ENCODE measurements at regions not wholly inside any gene's neighbourhood (a gene's known extent, or its start where the extent isn't known, plus 50 kb on each side); places are given as distances from the start of the nearest gene placed in this dataset.

- TF ChIP-seq ZNF462 (CRISPR knock-in tag; IDR thresholded peaks at IDR 0.05) (no peak), STAT1 (IDR thresholded peaks at IDR 0.05; ENCODE audit: unreplicated experiment) (no peak)
- TF ChIP-seq, protein P1, sequence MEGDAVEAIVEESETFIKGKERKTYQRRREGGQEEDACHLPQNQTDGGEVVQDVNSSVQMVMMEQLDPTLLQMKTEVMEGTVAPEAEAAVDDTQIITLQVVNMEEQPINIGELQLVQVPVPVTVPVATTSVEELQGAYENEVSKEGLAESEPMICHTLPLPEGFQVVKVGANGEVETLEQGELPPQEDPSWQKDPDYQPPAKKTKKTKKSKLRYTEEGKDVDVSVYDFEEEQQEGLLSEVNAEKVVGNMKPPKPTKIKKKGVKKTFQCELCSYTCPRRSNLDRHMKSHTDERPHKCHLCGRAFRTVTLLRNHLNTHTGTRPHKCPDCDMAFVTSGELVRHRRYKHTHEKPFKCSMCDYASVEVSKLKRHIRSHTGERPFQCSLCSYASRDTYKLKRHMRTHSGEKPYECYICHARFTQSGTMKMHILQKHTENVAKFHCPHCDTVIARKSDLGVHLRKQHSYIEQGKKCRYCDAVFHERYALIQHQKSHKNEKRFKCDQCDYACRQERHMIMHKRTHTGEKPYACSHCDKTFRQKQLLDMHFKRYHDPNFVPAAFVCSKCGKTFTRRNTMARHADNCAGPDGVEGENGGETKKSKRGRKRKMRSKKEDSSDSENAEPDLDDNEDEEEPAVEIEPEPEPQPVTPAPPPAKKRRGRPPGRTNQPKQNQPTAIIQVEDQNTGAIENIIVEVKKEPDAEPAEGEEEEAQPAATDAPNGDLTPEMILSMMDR (conservative IDR thresholded peaks at IDR 0.05; ENCODE audit: low read depth in 2 of 2): no peak
- TF ChIP-seq, protein P2, sequence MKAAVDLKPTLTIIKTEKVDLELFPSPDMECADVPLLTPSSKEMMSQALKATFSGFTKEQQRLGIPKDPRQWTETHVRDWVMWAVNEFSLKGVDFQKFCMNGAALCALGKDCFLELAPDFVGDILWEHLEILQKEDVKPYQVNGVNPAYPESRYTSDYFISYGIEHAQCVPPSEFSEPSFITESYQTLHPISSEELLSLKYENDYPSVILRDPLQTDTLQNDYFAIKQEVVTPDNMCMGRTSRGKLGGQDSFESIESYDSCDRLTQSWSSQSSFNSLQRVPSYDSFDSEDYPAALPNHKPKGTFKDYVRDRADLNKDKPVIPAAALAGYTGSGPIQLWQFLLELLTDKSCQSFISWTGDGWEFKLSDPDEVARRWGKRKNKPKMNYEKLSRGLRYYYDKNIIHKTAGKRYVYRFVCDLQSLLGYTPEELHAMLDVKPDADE (IDR thresholded peaks at IDR 0.05): no peak
These were observed 209.4 kb upstream of the TGFBR2 start (continued) for GRCh38 chr3:30397030-30397429.

- DNase-seq (ENCODE audit: low spot score) (peak; percentile 21), ATAC-seq (no peak)
- H3K4me3 Mint-ChIP-seq: no peak overlapping the region
- H3K36me3 ChIP-seq (ENCODE audit: insufficient read depth): 0 out of 2 replicates have a peak, but pooled peaks cover 2% of the 10 kb centered on the region
- no peaks in the 10 kb centered on the region for H3K27me3 ChIP-seq (ENCODE audit: insufficient read depth)
- H3K36me3 Mint-ChIP-seq (ENCODE audit: low read depth): no peaks in the 10 kb centered on the region
- peaks cover 24% of the 10 kb centered on the region for H3K9me2 ChIP-seq (ENCODE audit: insufficient read depth)
- H3K4me1 ChIP-seq (ENCODE audit: insufficient read depth): no peaks in the 10 kb centered on the region; the same call in none of the 2 replicates
- peaks cover 11% of the 10 kb centered on the region for H3K4me1 Mint-ChIP-seq
- H3K79me2 ChIP-seq (replicated peaks; ENCODE audit: insufficient read depth): no peaks in the 10 kb centered on the region
- H3K27me3 Mint-ChIP-seq (ENCODE audit: insufficient read depth, low read depth, poor library complexity): no peaks in the 10 kb centered on the region
- H3K4me2 ChIP-seq: no peak overlapping the region
- no peak overlapping the region for H3K27ac Mint-ChIP-seq
- H3K4me3 ChIP-seq: no peak overlapping the region
- H3F3A ChIP-seq (replicated peaks; ENCODE audit: low read depth): no peaks in the 10 kb centered on the region
- no peaks in the 10 kb centered on the region for H3K9me3 Mint-ChIP-seq
- no peak overlapping the region for H3K27ac ChIP-seq (ENCODE audit: low read depth)
- no peak overlapping the region for H2AFZ ChIP-seq
- H4K20me1 ChIP-seq (replicated peaks; ENCODE audit: insufficient read depth): no peaks in the 10 kb centered on the region
- TF ChIP-seq JUNB (IDR thresholded peaks at IDR 0.05; ENCODE audit: unreplicated experiment) (no peak), EZH2phosphoT487 (IDR thresholded peaks at IDR 0.05; ENCODE audit: unreplicated experiment) (no peak), STAT1 (IDR thresholded peaks at IDR 0.05; ENCODE audit: unreplicated experiment) (no peak), ZNF114 (CRISPR knock-in tag; IDR thresholded peaks at IDR 0.05) (no peak)
- TF ChIP-seq, protein P3, sequence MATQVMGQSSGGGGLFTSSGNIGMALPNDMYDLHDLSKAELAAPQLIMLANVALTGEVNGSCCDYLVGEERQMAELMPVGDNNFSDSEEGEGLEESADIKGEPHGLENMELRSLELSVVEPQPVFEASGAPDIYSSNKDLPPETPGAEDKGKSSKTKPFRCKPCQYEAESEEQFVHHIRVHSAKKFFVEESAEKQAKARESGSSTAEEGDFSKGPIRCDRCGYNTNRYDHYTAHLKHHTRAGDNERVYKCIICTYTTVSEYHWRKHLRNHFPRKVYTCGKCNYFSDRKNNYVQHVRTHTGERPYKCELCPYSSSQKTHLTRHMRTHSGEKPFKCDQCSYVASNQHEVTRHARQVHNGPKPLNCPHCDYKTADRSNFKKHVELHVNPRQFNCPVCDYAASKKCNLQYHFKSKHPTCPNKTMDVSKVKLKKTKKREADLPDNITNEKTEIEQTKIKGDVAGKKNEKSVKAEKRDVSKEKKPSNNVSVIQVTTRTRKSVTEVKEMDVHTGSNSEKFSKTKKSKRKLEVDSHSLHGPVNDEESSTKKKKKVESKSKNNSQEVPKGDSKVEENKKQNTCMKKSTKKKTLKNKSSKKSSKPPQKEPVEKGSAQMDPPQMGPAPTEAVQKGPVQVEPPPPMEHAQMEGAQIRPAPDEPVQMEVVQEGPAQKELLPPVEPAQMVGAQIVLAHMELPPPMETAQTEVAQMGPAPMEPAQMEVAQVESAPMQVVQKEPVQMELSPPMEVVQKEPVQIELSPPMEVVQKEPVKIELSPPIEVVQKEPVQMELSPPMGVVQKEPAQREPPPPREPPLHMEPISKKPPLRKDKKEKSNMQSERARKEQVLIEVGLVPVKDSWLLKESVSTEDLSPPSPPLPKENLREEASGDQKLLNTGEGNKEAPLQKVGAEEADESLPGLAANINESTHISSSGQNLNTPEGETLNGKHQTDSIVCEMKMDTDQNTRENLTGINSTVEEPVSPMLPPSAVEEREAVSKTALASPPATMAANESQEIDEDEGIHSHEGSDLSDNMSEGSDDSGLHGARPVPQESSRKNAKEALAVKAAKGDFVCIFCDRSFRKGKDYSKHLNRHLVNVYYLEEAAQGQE (IDR thresholded peaks at IDR 0.05; ENCODE audit: unreplicated experiment): no peak
These were observed 206.8 kb upstream of the TGFBR2 start for GRCh38 chr3:30399394-30400181.

Data from GM23338 (cell line).